WTC11 (cell line): ENCODE measurements at regions not wholly inside any gene's neighbourhood (a gene's known extent, or its start where the extent isn't known, plus 50 kb on each side); places are given as distances from the start of the nearest gene placed in this dataset.

Experiments
- ATAC-seq: fragments of 200-7000 bp; cut with Tn5 transposase; 2 replicates; pipeline ENCODE4 v1.10.0; 2021; ENCODE audit warnings: mild to moderate bottlenecking, moderate library complexity
- CTCF ChIA-PET: fragments of 300-600 bp; sonication (Branson Sonifier 250); formaldehyde crosslinking; loops from one replicate; lab custom pipeline; 2021; ENCODE audit warnings: antibody characterized with exemption; lab: Charles Lee
- POLR2A ChIA-PET: fragments of 350-600 bp; sonication (Branson Sonifier 250); formaldehyde crosslinking; loops from one replicate; lab custom pipeline; 2021; ENCODE audit warnings: antibody characterized with exemption; lab: Charles Lee
- DNase-seq: peaks from one replicate; pipeline ENCODE4 v3.0.0; 2021; ENCODE audit warnings: low spot score
- H3K27ac Mint-ChIP-seq: 2 replicates; pipeline ENCODE4 v1.8.0; 2021; ENCODE audit warnings: mixed read lengths
- H3K27me3 Mint-ChIP-seq: 2 replicates; pipeline ENCODE4 v1.8.0; 2021; ENCODE audit warnings: low read depth, mild to moderate bottlenecking, moderate library complexity, mixed read lengths
- H3K36me3 Mint-ChIP-seq: 2 replicates; pipeline ENCODE4 v1.8.0; 2021; ENCODE audit warnings: mixed read lengths
- H3K4me1 Mint-ChIP-seq: 2 replicates; pipeline ENCODE4 v1.8.0; 2022; ENCODE audit warnings: mixed read lengths
- H3K4me3 Mint-ChIP-seq: 2 replicates; pipeline ENCODE4 v1.8.0; 2021; ENCODE audit warnings: mild to moderate bottlenecking, moderate library complexity, mixed read lengths
- H3K9me3 Mint-ChIP-seq: 2 replicates; pipeline ENCODE4 v1.8.0; 2021; ENCODE audit warnings: mixed read lengths
- CBFB ChIP-seq: sonication (generic); formaldehyde crosslinking; IDR thresholded peaks from 2 replicates; pipeline ENCODE4 v1.8.1; 2022; ENCODE audit warnings: mild to moderate bottlenecking, low read depth, missing genetic modification reagents
- ELF4 ChIP-seq: sonication (generic); formaldehyde crosslinking; IDR thresholded peaks from 2 replicates; pipeline ENCODE4 v1.8.1; 2022; ENCODE audit warnings: low read depth, mild to moderate bottlenecking, moderate library complexity, missing genetic modification reagents
- IRF2 ChIP-seq: sonication (generic); formaldehyde crosslinking; IDR thresholded peaks from 2 replicates; pipeline ENCODE4 v1.8.0; 2022; ENCODE audit warnings: low read depth, missing genetic modification reagents, borderline replicate concordance
- NFE2L1 ChIP-seq: sonication (generic); formaldehyde crosslinking; IDR thresholded peaks from 2 replicates; pipeline ENCODE4 v1.8.1; 2023; ENCODE audit warnings: missing genetic modification reagents
- NR2C2 ChIP-seq: sonication (generic); formaldehyde crosslinking; IDR thresholded peaks from 2 replicates; pipeline ENCODE4 v1.8.0; 2022; ENCODE audit warnings: mild to moderate bottlenecking, missing genetic modification reagents
- SMAD3 ChIP-seq: sonication (generic); formaldehyde crosslinking; IDR thresholded peaks from 2 replicates; pipeline ENCODE4 v1.8.0; 2022; ENCODE audit warnings: missing genetic modification reagents, mild to moderate bottlenecking, borderline replicate concordance
- ZBTB21 ChIP-seq: sonication (generic); formaldehyde crosslinking; IDR thresholded peaks from 2 replicates; pipeline ENCODE4 v1.8.1; 2023; ENCODE audit warnings: mild to moderate bottlenecking, missing genetic modification reagents, borderline replicate concordance
- ZNF232 ChIP-seq: sonication (generic); formaldehyde crosslinking; IDR thresholded peaks from 2 replicates; pipeline ENCODE4 v1.8.0; 2022; ENCODE audit warnings: mild to moderate bottlenecking, missing genetic modification reagents
- ZNF423 ChIP-seq: fragments of 250-450 bp; sonication (Bioruptor Pico); IDR thresholded peaks from 2 replicates; pipeline ENCODE4 v2.1.2; 2022; ENCODE audit warnings: mild to moderate bottlenecking, moderate library complexity
- TF ChIP-seq, protein P1 (sequence below): sonication (generic); formaldehyde crosslinking; IDR thresholded peaks from 2 replicates; pipeline ENCODE4 v1.8.1; 2022; ENCODE audit warnings: mild to moderate bottlenecking, missing genetic modification reagents, moderate library complexity, borderline replicate concordance
- TF ChIP-seq, protein P2 (sequence below): sonication (generic); formaldehyde crosslinking; IDR thresholded peaks from 2 replicates; pipeline ENCODE4 v1.8.0; 2022; ENCODE audit warnings: mild to moderate bottlenecking, missing genetic modification reagents
- TF ChIP-seq, protein P3 (sequence below): sonication (generic); formaldehyde crosslinking; IDR thresholded peaks from 2 replicates; pipeline ENCODE4 v1.8.0; 2023; ENCODE audit warnings: missing genetic modification reagents, mild to moderate bottlenecking, borderline replicate concordance
- TF ChIP-seq, protein P4 (sequence below): fragments of 250-450 bp; sonication (Bioruptor Pico); IDR thresholded peaks from 2 replicates; pipeline ENCODE4 v1.8.0; 2021; ENCODE audit warnings: mild to moderate bottlenecking
- TF ChIP-seq, protein P5 (sequence below): sonication (generic); formaldehyde crosslinking; IDR thresholded peaks from 2 replicates; pipeline ENCODE4 v1.8.0; 2022; ENCODE audit warnings: mild to moderate bottlenecking, missing genetic modification reagents
- TF ChIP-seq, protein P6 (sequence below): sonication (generic); formaldehyde crosslinking; IDR thresholded peaks from 2 replicates; pipeline ENCODE4 v1.8.1; 2023; ENCODE audit warnings: mild to moderate bottlenecking, missing genetic modification reagents, moderate library complexity
- TF ChIP-seq, protein P7 (sequence below): sonication (generic); formaldehyde crosslinking; IDR thresholded peaks from 2 replicates; pipeline ENCODE4 v1.8.1; 2022; ENCODE audit warnings: missing genetic modification reagents, borderline replicate concordance

DNA sequence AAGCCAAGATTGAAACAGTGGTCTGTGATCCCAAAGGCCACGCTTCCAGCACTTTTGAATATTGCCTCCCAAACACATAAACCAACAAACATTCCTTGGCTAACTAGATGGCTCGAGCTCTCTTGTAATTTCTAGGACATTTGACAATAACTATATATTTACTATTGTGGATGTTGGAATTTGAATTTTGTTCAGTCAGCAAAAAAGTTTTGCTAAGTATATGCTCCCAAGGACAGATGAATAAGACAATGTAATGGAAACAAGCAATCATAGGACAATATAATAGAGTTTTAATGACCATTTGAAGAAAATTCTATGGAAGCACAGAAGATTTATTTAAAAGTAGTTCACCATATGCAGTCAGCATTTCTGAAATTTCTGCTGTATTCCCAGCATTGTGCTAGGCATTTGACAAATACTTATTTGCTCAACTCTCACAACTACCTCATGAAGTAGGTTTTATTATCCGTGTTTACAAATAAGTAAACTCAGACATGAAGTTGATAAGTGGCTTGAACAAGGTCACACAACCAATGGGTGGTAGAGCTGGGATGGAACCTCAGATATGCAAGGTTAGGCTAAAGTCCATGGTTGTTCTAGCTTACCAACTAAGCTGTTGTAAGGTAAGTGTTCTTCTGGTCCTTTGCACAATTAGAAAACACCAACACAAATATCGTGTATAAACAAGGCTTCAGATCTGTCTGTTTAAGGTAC lies 205.1 kb downstream of the NUFIP1 start:
- H3K9me3 Mint-ChIP-seq: no peaks in the 10 kb centered on the region
- H3K27me3 Mint-ChIP-seq: no peaks in the 10 kb centered on the region
- TF ChIP-seq SMAD3 (CRISPR knock-in tag): no peak
- TF ChIP-seq, protein P1, sequence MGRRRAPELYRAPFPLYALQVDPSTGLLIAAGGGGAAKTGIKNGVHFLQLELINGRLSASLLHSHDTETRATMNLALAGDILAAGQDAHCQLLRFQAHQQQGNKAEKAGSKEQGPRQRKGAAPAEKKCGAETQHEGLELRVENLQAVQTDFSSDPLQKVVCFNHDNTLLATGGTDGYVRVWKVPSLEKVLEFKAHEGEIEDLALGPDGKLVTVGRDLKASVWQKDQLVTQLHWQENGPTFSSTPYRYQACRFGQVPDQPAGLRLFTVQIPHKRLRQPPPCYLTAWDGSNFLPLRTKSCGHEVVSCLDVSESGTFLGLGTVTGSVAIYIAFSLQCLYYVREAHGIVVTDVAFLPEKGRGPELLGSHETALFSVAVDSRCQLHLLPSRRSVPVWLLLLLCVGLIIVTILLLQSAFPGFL (CRISPR knock-in tag): no peak
- TF ChIP-seq, protein P2, sequence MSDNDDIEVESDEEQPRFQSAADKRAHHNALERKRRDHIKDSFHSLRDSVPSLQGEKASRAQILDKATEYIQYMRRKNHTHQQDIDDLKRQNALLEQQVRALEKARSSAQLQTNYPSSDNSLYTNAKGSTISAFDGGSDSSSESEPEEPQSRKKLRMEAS: no peak
- TF ChIP-seq, protein P3, sequence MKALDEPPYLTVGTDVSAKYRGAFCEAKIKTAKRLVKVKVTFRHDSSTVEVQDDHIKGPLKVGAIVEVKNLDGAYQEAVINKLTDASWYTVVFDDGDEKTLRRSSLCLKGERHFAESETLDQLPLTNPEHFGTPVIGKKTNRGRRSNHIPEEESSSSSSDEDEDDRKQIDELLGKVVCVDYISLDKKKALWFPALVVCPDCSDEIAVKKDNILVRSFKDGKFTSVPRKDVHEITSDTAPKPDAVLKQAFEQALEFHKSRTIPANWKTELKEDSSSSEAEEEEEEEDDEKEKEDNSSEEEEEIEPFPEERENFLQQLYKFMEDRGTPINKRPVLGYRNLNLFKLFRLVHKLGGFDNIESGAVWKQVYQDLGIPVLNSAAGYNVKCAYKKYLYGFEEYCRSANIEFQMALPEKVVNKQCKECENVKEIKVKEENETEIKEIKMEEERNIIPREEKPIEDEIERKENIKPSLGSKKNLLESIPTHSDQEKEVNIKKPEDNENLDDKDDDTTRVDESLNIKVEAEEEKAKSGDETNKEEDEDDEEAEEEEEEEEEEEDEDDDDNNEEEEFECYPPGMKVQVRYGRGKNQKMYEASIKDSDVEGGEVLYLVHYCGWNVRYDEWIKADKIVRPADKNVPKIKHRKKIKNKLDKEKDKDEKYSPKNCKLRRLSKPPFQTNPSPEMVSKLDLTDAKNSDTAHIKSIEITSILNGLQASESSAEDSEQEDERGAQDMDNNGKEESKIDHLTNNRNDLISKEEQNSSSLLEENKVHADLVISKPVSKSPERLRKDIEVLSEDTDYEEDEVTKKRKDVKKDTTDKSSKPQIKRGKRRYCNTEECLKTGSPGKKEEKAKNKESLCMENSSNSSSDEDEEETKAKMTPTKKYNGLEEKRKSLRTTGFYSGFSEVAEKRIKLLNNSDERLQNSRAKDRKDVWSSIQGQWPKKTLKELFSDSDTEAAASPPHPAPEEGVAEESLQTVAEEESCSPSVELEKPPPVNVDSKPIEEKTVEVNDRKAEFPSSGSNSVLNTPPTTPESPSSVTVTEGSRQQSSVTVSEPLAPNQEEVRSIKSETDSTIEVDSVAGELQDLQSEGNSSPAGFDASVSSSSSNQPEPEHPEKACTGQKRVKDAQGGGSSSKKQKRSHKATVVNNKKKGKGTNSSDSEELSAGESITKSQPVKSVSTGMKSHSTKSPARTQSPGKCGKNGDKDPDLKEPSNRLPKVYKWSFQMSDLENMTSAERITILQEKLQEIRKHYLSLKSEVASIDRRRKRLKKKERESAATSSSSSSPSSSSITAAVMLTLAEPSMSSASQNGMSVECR (CRISPR knock-in tag): no peak
- TF ChIP-seq, all 79 proteins: peak for 0
- ChIA-PET POLR2A (no interaction called here), CTCF (no interaction called here)
- no peak overlapping the region for H3K27ac Mint-ChIP-seq
- no peaks in the 10 kb centered on the region for H3K4me1 Mint-ChIP-seq
- no peak for DNase-seq
- no peak for ATAC-seq
- H3K36me3 Mint-ChIP-seq: no peaks in the 10 kb centered on the region
- no peak overlapping the region for H3K4me3 Mint-ChIP-seq

DNA sequence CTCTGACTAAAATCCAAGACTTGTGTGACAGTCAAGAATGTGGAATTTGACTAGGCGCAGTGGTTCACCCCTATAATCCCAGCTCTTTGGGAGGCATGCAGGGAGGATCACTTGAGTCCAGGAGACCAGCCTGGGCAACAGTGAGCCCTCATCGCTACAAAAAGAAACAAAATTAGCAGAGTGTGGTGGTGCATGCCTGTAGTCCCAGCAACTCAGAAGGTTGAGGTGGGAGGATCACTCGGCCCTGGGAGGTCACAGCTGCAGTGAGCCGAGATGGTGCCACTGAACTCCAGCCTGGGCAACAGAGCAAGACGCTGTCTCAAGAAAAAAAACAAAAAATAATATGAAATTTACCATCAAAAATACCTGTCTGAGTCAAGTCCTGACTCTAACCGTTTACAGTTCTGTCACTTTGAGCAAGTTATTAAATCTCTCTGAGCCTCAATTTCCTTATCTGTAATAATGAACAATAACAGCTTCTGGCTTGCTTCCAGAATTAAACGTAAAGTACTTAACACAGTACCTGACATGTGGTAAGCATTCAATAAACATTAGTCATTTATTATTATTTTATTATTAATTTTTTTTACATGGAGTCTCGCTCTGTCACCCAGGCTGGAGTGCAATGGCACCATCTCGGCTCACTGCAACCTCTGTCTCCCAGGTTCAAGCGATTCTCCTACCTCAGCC lies 204.6 kb upstream of the TSC22D1 start:
- no peak for ATAC-seq
- H3K36me3 Mint-ChIP-seq: no peaks in the 10 kb centered on the region

More for the DNA sequence above, 204.6 kb upstream of the TSC22D1 start:
- H3K4me3 Mint-ChIP-seq: no peak overlapping the region
- no peak overlapping the region for H3K27ac Mint-ChIP-seq
- TF ChIP-seq IRF2 (CRISPR knock-in tag) (no peak), CBFB (CRISPR knock-in tag) (no peak), ELF4 (no peak), NR2C2 (CRISPR knock-in tag) (no peak), ZNF423 (CRISPR knock-in tag) (no peak), NFE2L1 (CRISPR knock-in tag) (no peak), ZBTB21 (CRISPR knock-in tag) (no peak), ZNF232 (CRISPR knock-in tag) (no peak)
- TF ChIP-seq, protein P4, sequence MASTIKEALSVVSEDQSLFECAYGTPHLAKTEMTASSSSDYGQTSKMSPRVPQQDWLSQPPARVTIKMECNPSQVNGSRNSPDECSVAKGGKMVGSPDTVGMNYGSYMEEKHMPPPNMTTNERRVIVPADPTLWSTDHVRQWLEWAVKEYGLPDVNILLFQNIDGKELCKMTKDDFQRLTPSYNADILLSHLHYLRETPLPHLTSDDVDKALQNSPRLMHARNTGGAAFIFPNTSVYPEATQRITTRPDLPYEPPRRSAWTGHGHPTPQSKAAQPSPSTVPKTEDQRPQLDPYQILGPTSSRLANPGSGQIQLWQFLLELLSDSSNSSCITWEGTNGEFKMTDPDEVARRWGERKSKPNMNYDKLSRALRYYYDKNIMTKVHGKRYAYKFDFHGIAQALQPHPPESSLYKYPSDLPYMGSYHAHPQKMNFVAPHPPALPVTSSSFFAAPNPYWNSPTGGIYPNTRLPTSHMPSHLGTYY: no peak
- TF ChIP-seq, protein P5, sequence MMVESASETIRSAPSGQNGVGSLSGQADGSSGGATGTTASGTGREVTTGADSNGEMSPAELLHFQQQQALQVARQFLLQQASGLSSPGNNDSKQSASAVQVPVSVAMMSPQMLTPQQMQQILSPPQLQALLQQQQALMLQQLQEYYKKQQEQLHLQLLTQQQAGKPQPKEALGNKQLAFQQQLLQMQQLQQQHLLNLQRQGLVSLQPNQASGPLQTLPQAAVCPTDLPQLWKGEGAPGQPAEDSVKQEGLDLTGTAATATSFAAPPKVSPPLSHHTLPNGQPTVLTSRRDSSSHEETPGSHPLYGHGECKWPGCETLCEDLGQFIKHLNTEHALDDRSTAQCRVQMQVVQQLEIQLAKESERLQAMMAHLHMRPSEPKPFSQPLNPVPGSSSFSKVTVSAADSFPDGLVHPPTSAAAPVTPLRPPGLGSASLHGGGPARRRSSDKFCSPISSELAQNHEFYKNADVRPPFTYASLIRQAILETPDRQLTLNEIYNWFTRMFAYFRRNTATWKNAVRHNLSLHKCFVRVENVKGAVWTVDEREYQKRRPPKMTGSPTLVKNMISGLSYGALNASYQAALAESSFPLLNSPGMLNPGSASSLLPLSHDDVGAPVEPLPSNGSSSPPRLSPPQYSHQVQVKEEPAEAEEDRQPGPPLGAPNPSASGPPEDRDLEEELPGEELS (CRISPR knock-in tag): no peak
- TF ChIP-seq, protein P6, sequence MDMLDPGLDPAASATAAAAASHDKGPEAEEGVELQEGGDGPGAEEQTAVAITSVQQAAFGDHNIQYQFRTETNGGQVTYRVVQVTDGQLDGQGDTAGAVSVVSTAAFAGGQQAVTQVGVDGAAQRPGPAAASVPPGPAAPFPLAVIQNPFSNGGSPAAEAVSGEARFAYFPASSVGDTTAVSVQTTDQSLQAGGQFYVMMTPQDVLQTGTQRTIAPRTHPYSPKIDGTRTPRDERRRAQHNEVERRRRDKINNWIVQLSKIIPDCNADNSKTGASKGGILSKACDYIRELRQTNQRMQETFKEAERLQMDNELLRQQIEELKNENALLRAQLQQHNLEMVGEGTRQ (CRISPR knock-in tag): no peak
- TF ChIP-seq, protein P7, sequence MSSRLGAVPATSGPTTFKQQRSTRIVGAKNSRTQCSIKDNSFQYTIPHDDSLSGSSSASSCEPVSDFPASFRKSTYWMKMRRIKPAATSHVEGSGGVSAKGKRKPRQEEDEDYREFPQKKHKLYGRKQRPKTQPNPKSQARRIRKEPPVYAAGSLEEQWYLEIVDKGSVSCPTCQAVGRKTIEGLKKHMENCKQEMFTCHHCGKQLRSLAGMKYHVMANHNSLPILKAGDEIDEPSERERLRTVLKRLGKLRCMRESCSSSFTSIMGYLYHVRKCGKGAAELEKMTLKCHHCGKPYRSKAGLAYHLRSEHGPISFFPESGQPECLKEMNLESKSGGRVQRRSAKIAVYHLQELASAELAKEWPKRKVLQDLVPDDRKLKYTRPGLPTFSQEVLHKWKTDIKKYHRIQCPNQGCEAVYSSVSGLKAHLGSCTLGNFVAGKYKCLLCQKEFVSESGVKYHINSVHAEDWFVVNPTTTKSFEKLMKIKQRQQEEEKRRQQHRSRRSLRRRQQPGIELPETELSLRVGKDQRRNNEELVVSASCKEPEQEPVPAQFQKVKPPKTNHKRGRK (CRISPR knock-in tag): no peak
- H3K27me3 Mint-ChIP-seq: no peaks in the 10 kb centered on the region
- POLR2A ChIA-PET: no interaction called here
- H3K9me3 Mint-ChIP-seq: no peaks in the 10 kb centered on the region
- CTCF ChIA-PET: no interaction called here
- DNase-seq: no peak
- H3K4me1 Mint-ChIP-seq: no peaks in the 10 kb centered on the region
